Breast epithelium (tissue), 4 donors: ENCODE measurements at regions not wholly inside any gene's neighbourhood (a gene's known extent, or its start where the extent isn't known, plus 50 kb on each side); places are given as distances from the start of the nearest gene placed in this dataset.
"Not testable (repeated sequence)": the region's sequence is repeated elsewhere in the genome, so short reads cannot be mapped to it uniquely, and the experiment has no call there.

ENCODE experiments used
- DNase-seq, 2 donors: peaks; one replicate each; pipeline ENCODE4 v3.0.0-alpha.2; 2019; ENCODE audit warnings: low spot score in 2 of 2
- H3K27ac ChIP-seq, 2 donors: fragments of 200-600 bp; sonication (generic) in 1 of 2; one replicate each; pipeline ENCODE4 v1.5.1; 2016 to 2019; ENCODE audit warnings: mild to moderate bottlenecking in 1 of 2
- H3K27me3 ChIP-seq, 2 donors: fragments of 200-600 bp; sonication (generic) in 1 of 2; one replicate each; pipeline versions ENCODE4 v1.5.1 to v1.6.0; 2017 to 2019; ENCODE audit warnings: control low read depth in 1 of 2, mild to moderate bottlenecking in 1 of 2
- H3K36me3 ChIP-seq: fragments of 200-600 bp; one replicate; pipeline ENCODE4 v1.5.1; 2019
- H3K4me1 ChIP-seq, 2 donors: fragments of 200-600 bp; sonication (generic); one replicate each; pipeline ENCODE4 v1.5.1; 2016 to 2019; ENCODE audit warnings: control low read depth in 1 of 2
- H3K4me3 ChIP-seq, 3 donors: fragments of 200-600 bp; sonication (generic); 1 replicate in 2 of 3; 2 replicates in 1 of 3; pipeline ENCODE4 v1.5.1; 2016 to 2019; ENCODE audit warnings: mild to moderate bottlenecking in 3 of 3, moderate library complexity in 2 of 3
- H3K9me3 ChIP-seq, 2 donors: fragments of 200-600 bp; sonication (generic) in 1 of 2; one replicate each; pipeline ENCODE4 v1.5.1; 2016 to 2019; ENCODE audit warnings: control low read depth in 1 of 2
- CTCF ChIP-seq, 3 donors: fragments of 450-650 bp; IDR thresholded peaks; one replicate each; pipeline ENCODE4 v1.5.1; 2016 to 2017; ENCODE audit warnings: antibody characterized with exemption in 3 of 3, mild to moderate bottlenecking in 3 of 3, moderate library complexity in 3 of 3
- POLR2A ChIP-seq: fragments of 450-650 bp; IDR thresholded peaks from one replicate; pipeline ENCODE4 v1.6.1; 2016; ENCODE audit warnings: antibody characterized with exemption, mild to moderate bottlenecking, moderate library complexity
- POLR2AphosphoS5 ChIP-seq, 3 donors: sonication (generic); formaldehyde crosslinking; IDR thresholded peaks; one replicate each; pipeline ENCODE4 v1.6.1; 2017; ENCODE audit warnings: antibody characterized with exemption in 3 of 3
- intact Hi-C: fragments of 100-400 bp; cut with DNase I; formaldehyde crosslinking; loops from one replicate; pipeline ENCODE4 v1.15.1; 2023; ENCODE audit warnings: low total_unique reads

- Histone ChIP-seq H3K4me3 (no peak overlapping the region), H3K4me1 (no peaks in the 10 kb centered on the region), H3K27ac (no peak overlapping the region), H3K36me3 (no peaks in the 10 kb centered on the region), H3K9me3 (no peaks in the 10 kb centered on the region), H3K27me3 (peaks cover 0 to 5% of the 10 kb centered on the region in 2 donors)
- intact Hi-C loops, result no loop called here
- no peak for TF ChIP-seq POLR2A
- DNase-seq, result no peak
Measured at GRCh38 chr3:11914041-11914440, 67.4 kb upstream of the TAMM41 start.

GRCh38 chr3:11914651-11915050 lies 68.0 kb upstream of the TAMM41 start:
- TF ChIP-seq POLR2A (no peak), POLR2AphosphoS5 (IDR thresholded peaks at IDR 0.05) (no peak), CTCF (IDR thresholded peaks at IDR 0.05) (no peak)

GRCh38 chr3:11915621-11916424 lies 69.1 kb upstream of the TAMM41 start:
- no peak overlapping the region for H3K27ac ChIP-seq
- H3K4me3 ChIP-seq, result no peak overlapping the region
- no peak for DNase-seq
- intact Hi-C loops, result no loop called here
- H3K4me1 ChIP-seq, result no peaks in the 10 kb centered on the region
- H3K36me3 ChIP-seq, result no peaks in the 10 kb centered on the region
- TF ChIP-seq CTCF (IDR thresholded peaks at IDR 0.05) (no peak), POLR2AphosphoS5 (IDR thresholded peaks at IDR 0.05) (no peak), POLR2A (no peak)
- H3K9me3 ChIP-seq, result no peaks in the 10 kb centered on the region
- H3K27me3 ChIP-seq, result peaks cover 0 to 5% of the 10 kb centered on the region in 2 donors

More at GRCh38 chr3:11914651-11915050, 68.0 kb upstream of the TAMM41 start:
- H3K9me3 ChIP-seq, result no peaks in the 10 kb centered on the region
- peaks cover 0 to 5% of the 10 kb centered on the region in 2 donors for H3K27me3 ChIP-seq
- no peak for DNase-seq
- no peaks in the 10 kb centered on the region for H3K36me3 ChIP-seq
- H3K27ac ChIP-seq, result no peak overlapping the region
- H3K4me1 ChIP-seq, result no peaks in the 10 kb centered on the region
- intact Hi-C loops, result no loop called here
- H3K4me3 ChIP-seq, result no peak overlapping the region

GRCh38 chr3:11916425-11916762 lies 69.7 kb upstream of the TAMM41 start:
- DNase-seq, H3K27me3 ChIP-seq, H3K9me3 ChIP-seq, H3K36me3 ChIP-seq, H3K27ac ChIP-seq, intact Hi-C loops, H3K4me3 ChIP-seq, H3K4me1 ChIP-seq: not testable (repeated sequence)

GRCh38 chr3:11917051-11917450 lies 70.4 kb upstream of the TAMM41 start:
- H3K27me3 ChIP-seq, result peaks cover 0 to 5% of the 10 kb centered on the region in 2 donors
- H3K27ac ChIP-seq, result no peak overlapping the region
- H3K36me3 ChIP-seq, result no peaks in the 10 kb centered on the region
- H3K9me3 ChIP-seq, result no peaks in the 10 kb centered on the region
- H3K4me3 ChIP-seq, result no peak overlapping the region
- DNase-seq, result no peak
- H3K4me1 ChIP-seq, result no peaks in the 10 kb centered on the region
- TF ChIP-seq POLR2A, result no peak
- no peak for TF ChIP-seq CTCF (IDR thresholded peaks at IDR 0.05)
- no peak for TF ChIP-seq POLR2AphosphoS5 (IDR thresholded peaks at IDR 0.05)
- intact Hi-C loops, result no loop called here

- TF ChIP-seq POLR2A (no peak), CTCF (IDR thresholded peaks at IDR 0.05) (no peak), POLR2AphosphoS5 (IDR thresholded peaks at IDR 0.05) (no peak)
- no peak for DNase-seq
- intact Hi-C loops, result no loop called here
- no peaks in the 10 kb centered on the region for H3K36me3 ChIP-seq
- H3K4me3 ChIP-seq, result no peak overlapping the region
- no peaks in the 10 kb centered on the region for H3K9me3 ChIP-seq
- H3K4me1 ChIP-seq, result no peaks in the 10 kb centered on the region
- H3K27me3 ChIP-seq, result peaks cover 0 to 5% of the 10 kb centered on the region in 2 donors
- H3K27ac ChIP-seq, result no peak overlapping the region
Measured at GRCh38 chr3:11919390-11919789, 72.7 kb upstream of the TAMM41 start.
